Smooth muscle cell (in vitro differentiated cells): ENCODE measurements at regions not wholly inside any gene's neighbourhood (a gene's known extent, or its start where the extent isn't known, plus 50 kb on each side); places are given as distances from the start of the nearest gene placed in this dataset.

Experiments
- DNase-seq: peaks from one replicate; lab custom pipeline; 2025; ENCODE audit not compliant: unreplicated experiment; lab: John Stamatoyannopoulos, UW
- H2AFZ ChIP-seq: fragments of 200-600 bp; sonication (generic); 2 replicates; pipeline ENCODE4 v1.6.0; 2016; ENCODE audit warnings: antibody characterized with exemption, low read depth, mild to moderate bottlenecking
- H3F3A ChIP-seq: fragments of 200-600 bp; sonication (generic); 2 replicates; pipeline ENCODE4 v1.6.0; 2017; ENCODE audit warnings: antibody characterized with exemption, low read depth
- H3K27ac ChIP-seq: fragments of 200-600 bp; sonication (generic); 2 replicates; pipeline ENCODE4 v1.5.1; 2016; ENCODE audit warnings: low read depth, mild to moderate bottlenecking
- H3K27me3 ChIP-seq: fragments of 200-600 bp; sonication (generic); 2 replicates; pipeline ENCODE4 v1.6.1; 2016; ENCODE audit warnings: low read depth, mild to moderate bottlenecking
- H3K36me3 ChIP-seq: fragments of 200-600 bp; sonication (generic); 2 replicates; pipeline ENCODE4 v1.5.1; 2016; ENCODE audit warnings: low read depth
- H3K4me1 ChIP-seq: fragments of 200-600 bp; sonication (generic); 2 replicates; pipeline ENCODE4 v1.5.1; 2016; ENCODE audit warnings: low read depth
- H3K4me2 ChIP-seq: fragments of 200-600 bp; sonication (generic); 2 replicates; pipeline ENCODE4 v1.6.0; 2016; ENCODE audit warnings: mild to moderate bottlenecking
- H3K4me3 ChIP-seq: fragments of 200-600 bp; sonication (generic); 2 replicates; pipeline ENCODE4 v1.5.1; 2016; ENCODE audit warnings: mild to moderate bottlenecking
- H3K79me2 ChIP-seq: fragments of 200-600 bp; sonication (generic); 2 replicates; pipeline ENCODE4 v1.6.0; 2016; ENCODE audit warnings: low read depth, mild to moderate bottlenecking
- H3K9ac ChIP-seq: fragments of 200-600 bp; sonication (generic); 2 replicates; pipeline ENCODE4 v1.6.0; 2016; ENCODE audit warnings: low read depth
- H3K9me3 ChIP-seq: fragments of 200-600 bp; sonication (generic); replicated peaks from 2 replicates; pipeline ENCODE4 v1.5.1; 2016; ENCODE audit warnings: low read depth
- H4K20me1 ChIP-seq: fragments of 200-600 bp; sonication (generic); 2 replicates; pipeline ENCODE4 v1.6.0; 2016; ENCODE audit warnings: low read depth
- CTCF ChIP-seq: fragments of 200-600 bp; sonication (generic); IDR thresholded peaks from 2 replicates; pipeline ENCODE4 v1.5.1; 2017; ENCODE audit warnings: borderline replicate concordance, mild to moderate bottlenecking, antibody characterized with exemption; ENCODE audit not compliant: insufficient read depth, poor library complexity, severe bottlenecking
- WGBS: methylation state at CpG from one replicate; pipeline ENCODE4 v1.1.7; 2016; ENCODE audit warnings: low lambda C conversion rate; 5-methylcytosine and 5-hydroxymethylcytosine counted together

GRCh38 chr6:153325661-153326060 lies 194.6 kb upstream of the RGS17 start:
- 75% methylated on average over 1 of the region's 1 CpG for WGBS
- Histone ChIP-seq H4K20me1 (no peaks in the 10 kb centered on the region), H3K36me3 (no peaks in the 10 kb centered on the region), H3K4me3 (no peak overlapping the region), H3K27ac (no peak overlapping the region), H3F3A (no peaks in the 10 kb centered on the region), H3K79me2 (no peaks in the 10 kb centered on the region), H3K27me3 (no peaks in the 10 kb centered on the region), H3K9me3 (no peaks in the 10 kb centered on the region), H3K4me2 (no peak overlapping the region), H3K9ac (no peak overlapping the region), H2AFZ (no peak overlapping the region), H3K4me1 (no peaks in the 10 kb centered on the region)
- TF ChIP-seq CTCF = no peak
- no peak for DNase-seq

GRCh38 chr6:153312634-153313033 lies 181.6 kb upstream of the RGS17 start:
- Histone ChIP-seq H3K27me3 (no peaks in the 10 kb centered on the region), H3K27ac (no peak overlapping the region), H3K4me1 (peaks cover 24% of the 10 kb centered on the region), H3K79me2 (no peaks in the 10 kb centered on the region), H3K9ac (no peak overlapping the region), H2AFZ (peak overlapping the region; percentile 77), H3K9me3 (no peaks in the 10 kb centered on the region), H3K4me2 (no peak overlapping the region), H3F3A (no peaks in the 10 kb centered on the region), H3K36me3 (no peaks in the 10 kb centered on the region), H4K20me1 (no peaks in the 10 kb centered on the region), H3K4me3 (no peak overlapping the region)
- DNase-seq = no peak
- 25% methylated on average over 3 of the region's 3 CpGs for WGBS
- TF ChIP-seq CTCF = peak; percentile 52

- peak overlapping the region; percentile 42 for H2AFZ ChIP-seq
- no peak overlapping the region for H3K9ac ChIP-seq
- WGBS = 23% methylated on average over 2 of the region's 2 CpGs
- no peak overlapping the region for H3K4me2 ChIP-seq
- no peak overlapping the region for H3K27ac ChIP-seq
- peaks cover 24% of the 10 kb centered on the region for H3K4me1 ChIP-seq
- H3K79me2 ChIP-seq = no peaks in the 10 kb centered on the region
- no peaks in the 10 kb centered on the region for H3F3A ChIP-seq
- no peaks in the 10 kb centered on the region for H3K27me3 ChIP-seq
- no peaks in the 10 kb centered on the region for H3K36me3 ChIP-seq
- no peak overlapping the region for H3K4me3 ChIP-seq
- no peak for DNase-seq
- no peaks in the 10 kb centered on the region for H4K20me1 ChIP-seq
- TF ChIP-seq CTCF = no peak
- H3K9me3 ChIP-seq = no peaks in the 10 kb centered on the region
Measured at GRCh38 chr6:153309651-153310050, 178.6 kb upstream of the RGS17 start.

GRCh38 chr6:153302133-153302532 lies 171.1 kb upstream of the RGS17 start:
- Histone ChIP-seq H3K9me3 (no peaks in the 10 kb centered on the region), H3F3A (no peaks in the 10 kb centered on the region), H4K20me1 (no peaks in the 10 kb centered on the region), H3K4me2 (no peak overlapping the region), H3K27me3 (no peaks in the 10 kb centered on the region), H3K4me1 (no peaks in the 10 kb centered on the region), H3K4me3 (no peak overlapping the region), H3K36me3 (no peaks in the 10 kb centered on the region), H3K79me2 (no peaks in the 10 kb centered on the region), H2AFZ (no peak overlapping the region), H3K9ac (no peak overlapping the region), H3K27ac (no peak overlapping the region)
- TF ChIP-seq CTCF = no peak
- no peak for DNase-seq
- 83% methylated on average over 8 of the region's 8 CpGs for WGBS
